HG02840 (cell line): ENCODE measurements at regions not wholly inside any gene's neighbourhood (a gene's known extent, or its start where the extent isn't known, plus 50 kb on each side); places are given as distances from the start of the nearest gene placed in this dataset.
A peak's percentile ranks its signal among the peaks of the same experiment; 100 is the strongest.

Experiments
- ATAC-seq: cut with Tn5 transposase; IDR thresholded peaks from one replicate; pipeline ENCODE4 v1.9.1; 2021; ENCODE audit warnings: mild to moderate bottlenecking, moderate library complexity, moderate number of reproducible peaks; ENCODE audit not compliant: unreplicated experiment, low FRiP score

- no peak for ATAC-seq
Observed at GRCh38 chr4:81966676-81967075, 407.1 kb downstream of the HNRNPD start.

GRCh38 chr4:81965911-81966310 lies 407.9 kb downstream of the HNRNPD start:
- ATAC-seq: no peak

DNA sequence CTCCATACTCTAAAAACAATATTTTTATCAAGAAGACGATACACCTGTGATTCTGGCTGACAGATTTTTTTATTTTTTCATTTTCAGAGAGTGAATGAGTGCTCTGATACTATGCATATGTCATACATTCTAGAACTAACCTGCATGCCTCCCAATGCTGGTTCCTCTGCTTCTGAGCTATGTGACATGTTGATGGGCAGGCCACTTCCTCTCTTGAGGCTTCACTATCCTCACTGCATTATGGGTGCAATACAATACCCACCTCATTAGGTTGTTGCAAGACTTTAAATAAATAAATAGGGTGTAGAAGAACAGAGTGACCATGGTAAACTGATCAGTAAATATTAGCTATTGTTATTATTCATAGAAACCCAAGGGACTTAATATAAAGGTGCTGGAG lies 408.3 kb downstream of the HNRNPD start:
- no peak for ATAC-seq

DNA sequence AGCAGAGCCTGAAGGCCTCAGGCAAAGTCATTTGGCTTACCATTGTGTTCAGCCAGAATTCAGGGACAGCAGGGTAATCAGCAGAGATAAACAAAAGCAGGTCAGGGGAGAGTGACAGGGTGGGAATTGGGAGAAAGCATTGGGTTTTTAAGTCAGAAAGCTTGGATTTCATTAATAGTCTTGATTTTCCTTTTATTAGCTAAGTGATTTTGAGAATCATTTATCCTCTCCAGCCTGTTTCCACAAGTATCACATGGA lies 410.1 kb downstream of the HNRNPD start:
- no peak for ATAC-seq

- no peak for ATAC-seq
Observed at GRCh38 chr4:81963015-81963762, 410.6 kb downstream of the HNRNPD start.

GRCh38 chr4:81960961-81961360 lies 412.8 kb downstream of the HNRNPD start:
- no peak for ATAC-seq

DNA sequence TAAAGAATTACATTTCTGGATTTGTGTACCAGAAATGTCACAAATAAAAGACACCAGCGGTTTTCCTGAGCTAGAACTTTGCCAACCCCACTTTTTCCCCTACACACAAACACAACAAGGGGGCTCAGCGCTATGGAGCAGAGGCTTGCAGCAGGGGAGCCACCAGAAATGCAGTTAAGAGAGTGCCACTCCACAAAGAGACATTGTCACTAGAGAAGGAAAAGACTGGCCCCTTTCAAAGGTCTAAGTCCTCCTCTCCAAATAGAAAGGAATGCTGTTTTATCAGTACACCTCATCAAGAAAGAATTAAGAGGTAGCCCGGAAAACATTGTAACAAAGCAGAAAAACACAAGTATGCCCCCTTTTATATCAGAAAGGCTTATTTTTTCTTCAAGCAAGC lies 419.5 kb downstream of the HNRNPD start:
- ATAC-seq: no peak

GRCh38 chr4:81951891-81952455 lies 421.8 kb downstream of the HNRNPD start:
- no peak for ATAC-seq

GRCh38 chr4:81946996-81947395 lies 426.8 kb downstream of the HNRNPD start:
- ATAC-seq: no peak

DNA sequence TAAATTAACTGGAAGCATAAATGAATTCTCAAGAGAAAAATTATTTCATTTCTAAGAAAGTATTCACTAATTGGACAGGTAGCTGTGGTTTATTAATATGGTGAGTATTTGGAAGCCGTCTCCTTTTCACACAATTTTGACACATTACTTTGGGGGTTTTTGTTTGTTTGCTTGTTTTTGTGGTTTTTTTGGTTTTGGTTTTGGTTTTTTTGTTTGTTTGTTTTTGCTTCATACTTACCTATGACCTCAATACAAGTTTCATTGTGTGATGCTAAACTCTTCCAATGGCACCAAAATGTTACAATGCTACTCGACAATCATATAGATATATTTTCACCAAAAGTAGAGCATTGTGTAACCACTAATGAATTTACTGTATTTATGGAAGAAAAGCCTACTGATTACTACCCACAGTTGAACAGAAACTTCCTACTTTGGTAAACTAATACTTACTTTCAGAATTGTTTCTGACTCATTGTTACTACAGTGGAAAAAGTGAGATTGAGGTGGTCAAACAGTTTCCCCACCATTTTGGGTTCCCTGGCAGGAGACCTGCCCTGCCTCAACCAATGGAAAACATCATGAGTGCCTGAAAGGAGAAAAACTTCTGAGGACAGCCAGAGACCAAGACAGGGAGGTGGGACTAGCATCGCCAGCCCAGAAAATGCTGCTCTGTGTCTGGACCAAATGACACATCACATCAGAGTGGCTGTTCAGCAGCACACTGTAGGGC lies 443.1 kb downstream of the HNRNPD start:
- ATAC-seq: no peak

- ATAC-seq: no peak
Observed at GRCh38 chr4:81923140-81923539, 450.7 kb downstream of the HNRNPD start.

GRCh38 chr4:81922313-81922712 lies 450.6 kb upstream of the RASGEF1B start:
- ATAC-seq: no peak

- ATAC-seq: no peak
Observed at GRCh38 chr4:81921751-81922159, 450.0 kb upstream of the RASGEF1B start.

DNA sequence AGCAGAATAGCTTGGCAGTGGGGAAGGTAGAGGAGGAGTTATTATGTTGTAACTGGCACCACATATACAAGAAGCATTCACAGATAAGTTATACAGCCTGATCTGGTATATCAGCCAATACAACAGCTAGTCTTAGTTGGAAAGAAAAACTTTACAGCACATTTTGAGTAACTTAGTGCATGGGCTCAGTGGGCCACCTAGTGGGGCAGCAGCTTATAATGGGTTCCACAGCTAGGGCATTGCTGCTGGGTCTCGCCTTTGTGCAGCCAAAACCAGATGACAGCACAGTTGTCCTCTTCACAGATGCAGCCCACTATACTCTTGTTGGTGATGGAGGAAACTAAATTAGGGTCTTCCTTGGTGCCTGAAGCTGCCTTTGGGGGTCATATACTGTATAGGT lies 448.1 kb upstream of the RASGEF1B start:
- ATAC-seq: no peak

DNA sequence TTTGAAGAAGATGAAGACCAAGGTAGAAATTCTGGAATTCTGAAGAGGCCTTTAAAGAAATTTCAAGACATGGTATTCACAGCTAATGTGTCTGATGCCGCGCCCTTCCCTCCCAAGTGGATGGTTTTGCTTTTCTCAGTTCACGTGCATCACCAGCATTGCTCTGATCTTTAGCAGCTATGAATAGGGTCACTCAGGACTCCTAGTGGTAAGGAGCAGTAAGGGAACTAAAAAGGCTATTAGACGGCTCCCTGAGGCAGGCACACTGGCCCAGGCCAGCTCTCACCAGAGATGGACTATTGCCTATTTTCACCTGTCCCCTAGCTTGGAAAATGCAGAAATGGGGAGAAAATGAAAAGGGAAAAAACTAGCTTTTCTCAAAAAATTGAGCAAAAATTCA lies 447.5 kb upstream of the RASGEF1B start:
- ATAC-seq: no peak

DNA sequence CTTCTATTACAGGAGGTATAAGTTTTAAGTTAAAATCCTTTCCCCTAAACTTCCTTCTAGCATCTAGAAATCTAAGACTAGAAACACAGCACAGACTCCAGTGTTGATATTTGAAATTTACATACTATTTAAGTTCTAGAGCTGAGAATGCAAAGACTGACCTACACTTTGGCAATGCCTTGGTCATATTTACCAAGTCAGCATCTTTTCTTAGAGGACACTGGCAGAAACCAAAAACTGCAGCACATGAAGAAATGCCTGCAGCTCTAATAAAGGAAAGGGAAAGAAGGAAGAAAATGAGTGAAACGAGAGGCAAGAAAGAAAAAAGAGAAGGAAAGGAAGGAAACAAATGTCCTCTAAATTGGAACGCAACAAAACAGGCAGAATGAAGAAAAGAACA lies 443.7 kb upstream of the RASGEF1B start:
- no peak for ATAC-seq

DNA sequence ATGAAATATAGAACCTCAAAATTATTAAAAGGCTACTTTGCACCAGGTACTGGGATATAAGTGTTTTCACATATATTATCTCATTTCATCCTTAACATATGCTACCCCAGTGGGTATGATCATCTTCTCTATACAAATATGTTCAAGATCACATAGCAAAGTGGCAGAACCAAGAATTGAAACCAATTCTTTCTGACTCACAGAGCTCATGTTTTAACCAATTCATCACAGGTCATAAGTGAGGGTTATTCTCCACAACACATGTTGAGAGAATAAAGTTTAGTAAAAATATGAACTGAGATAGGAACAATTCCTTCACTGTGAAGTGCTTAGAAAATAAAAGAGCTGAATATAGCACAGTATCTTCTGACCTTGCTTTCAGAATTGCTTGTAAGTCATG lies 442.9 kb upstream of the RASGEF1B start:
- peak; percentile 55 for ATAC-seq

DNA sequence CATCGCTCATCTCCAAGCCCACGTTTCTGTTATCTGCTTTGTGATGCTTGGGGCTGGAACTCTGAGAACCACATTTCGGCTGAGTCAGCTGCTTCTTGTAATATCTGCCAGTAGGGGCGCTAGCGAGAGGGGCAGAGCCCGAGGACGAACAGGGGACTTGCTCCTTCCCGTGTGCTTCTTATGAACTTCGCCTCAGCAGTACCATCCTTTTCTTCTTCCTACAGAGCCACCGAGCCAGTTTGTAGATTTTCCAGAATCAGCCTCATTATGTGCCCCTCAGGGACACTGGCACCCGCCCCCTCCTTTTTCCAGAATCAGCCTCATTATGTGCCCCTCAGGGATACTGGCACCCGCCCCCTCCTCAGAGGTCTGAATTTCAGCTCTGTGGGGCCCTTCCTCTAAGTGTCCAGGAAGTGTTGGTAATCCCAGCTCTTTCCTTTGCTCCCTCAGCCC lies 441.7 kb upstream of the RASGEF1B start:
- no peak for ATAC-seq

GRCh38 chr4:81912376-81913030 lies 440.8 kb upstream of the RASGEF1B start:
- ATAC-seq: no peak

- ATAC-seq: no peak
Observed at GRCh38 chr4:81906905-81907304, 435.2 kb upstream of the RASGEF1B start.

GRCh38 chr4:81905971-81906370 lies 434.3 kb upstream of the RASGEF1B start:
- peak; percentile 99 for ATAC-seq
